MM.1S (cell line): ENCODE measurements at regions not wholly inside any gene's neighbourhood (a gene's known extent, or its start where the extent isn't known, plus 50 kb on each side); places are given as distances from the start of the nearest gene placed in this dataset.

Experiments
- EZH2phosphoT487 ChIP-seq: fragments of 300-600 bp; sonication (generic); IDR thresholded peaks from 2 replicates; pipeline ENCODE4 v1.6.1; 2018; ENCODE audit warnings: antibody characterized with exemption, low read length
- TF ChIP-seq, protein P1 (sequence below): fragments of 300-600 bp; sonication (generic); IDR thresholded peaks from 2 replicates; pipeline ENCODE4 v1.5.1; 2016; ENCODE audit warnings: antibody characterized with exemption, low read length, mixed read lengths

DNA sequence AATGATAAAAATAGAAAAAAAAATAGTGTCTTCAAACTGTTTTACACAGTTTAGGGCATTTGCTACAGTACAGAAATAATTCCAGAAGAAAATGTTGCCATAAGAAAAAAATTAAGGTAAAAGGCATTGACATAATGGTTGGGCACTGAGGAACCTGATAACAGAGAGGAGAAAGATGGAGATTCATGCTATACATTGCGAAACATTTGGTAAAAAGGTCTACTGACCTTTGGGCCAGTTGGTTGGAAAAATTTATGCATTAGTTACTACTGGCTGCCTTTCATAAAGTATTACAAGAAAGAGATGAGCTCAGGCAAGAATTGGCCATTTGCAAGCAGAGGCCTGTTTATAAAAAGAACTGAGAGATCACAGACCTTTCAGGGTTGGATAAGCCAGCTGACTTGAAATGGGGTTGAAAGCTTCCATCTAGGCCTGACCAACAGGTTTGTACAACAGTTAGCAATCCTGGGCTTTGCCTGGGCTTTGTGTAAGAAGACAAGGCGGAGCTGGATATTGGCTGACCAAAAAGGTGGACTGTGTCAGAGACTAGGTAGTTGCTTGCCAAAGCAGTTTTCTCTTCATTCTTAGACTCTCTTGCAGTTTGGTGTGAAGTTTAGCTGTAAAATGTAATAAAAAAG lies 166.6 kb upstream of the MCTP2 start:
- TF ChIP-seq, protein P1, sequence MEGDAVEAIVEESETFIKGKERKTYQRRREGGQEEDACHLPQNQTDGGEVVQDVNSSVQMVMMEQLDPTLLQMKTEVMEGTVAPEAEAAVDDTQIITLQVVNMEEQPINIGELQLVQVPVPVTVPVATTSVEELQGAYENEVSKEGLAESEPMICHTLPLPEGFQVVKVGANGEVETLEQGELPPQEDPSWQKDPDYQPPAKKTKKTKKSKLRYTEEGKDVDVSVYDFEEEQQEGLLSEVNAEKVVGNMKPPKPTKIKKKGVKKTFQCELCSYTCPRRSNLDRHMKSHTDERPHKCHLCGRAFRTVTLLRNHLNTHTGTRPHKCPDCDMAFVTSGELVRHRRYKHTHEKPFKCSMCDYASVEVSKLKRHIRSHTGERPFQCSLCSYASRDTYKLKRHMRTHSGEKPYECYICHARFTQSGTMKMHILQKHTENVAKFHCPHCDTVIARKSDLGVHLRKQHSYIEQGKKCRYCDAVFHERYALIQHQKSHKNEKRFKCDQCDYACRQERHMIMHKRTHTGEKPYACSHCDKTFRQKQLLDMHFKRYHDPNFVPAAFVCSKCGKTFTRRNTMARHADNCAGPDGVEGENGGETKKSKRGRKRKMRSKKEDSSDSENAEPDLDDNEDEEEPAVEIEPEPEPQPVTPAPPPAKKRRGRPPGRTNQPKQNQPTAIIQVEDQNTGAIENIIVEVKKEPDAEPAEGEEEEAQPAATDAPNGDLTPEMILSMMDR, result no peak
- no peak for TF ChIP-seq EZH2phosphoT487
